SK-N-SH (cell line): ENCODE measurements at regions not wholly inside any gene's neighbourhood (a gene's known extent, or its start where the extent isn't known, plus 50 kb on each side); places are given as distances from the start of the nearest gene placed in this dataset.

ENCODE experiments used
- EP300 ChIP-seq, 2 experiments: IDR thresholded peaks; 2 replicates each; pipeline versions ENCODE4 v1.4.0 to v1.6.1; 2012; ENCODE audit warnings: borderline replicate concordance in 1 of 2, low read depth in 1 of 2, low read length in 1 of 2
- EZH2phosphoT487 ChIP-seq: fragments of 200-600 bp; sonication (generic); IDR thresholded peaks from 2 replicates; pipeline ENCODE4 v1.6.1; 2017; ENCODE audit warnings: low read depth, mixed run types, mild to moderate bottlenecking, antibody characterized with exemption, moderate library complexity, borderline replicate concordance
- FOSL2 ChIP-seq: IDR thresholded peaks from 2 replicates; pipeline ENCODE4 v1.4.0; 2012; ENCODE audit warnings: low read depth, mild to moderate bottlenecking, moderate library complexity, borderline replicate concordance
- POLR2AphosphoS5 ChIP-seq: IDR thresholded peaks from 2 replicates; pipeline ENCODE4 v1.6.1; 2012; ENCODE audit warnings: low read depth, low read length
- RAD21 ChIP-seq: IDR thresholded peaks from 2 replicates; pipeline ENCODE4 v1.6.1; 2012; ENCODE audit warnings: mild to moderate bottlenecking, low read length
- RFX5 ChIP-seq: IDR thresholded peaks from 2 replicates; pipeline ENCODE4 v1.6.1; 2012; ENCODE audit warnings: mild to moderate bottlenecking, improper control_type of control experiment, low read length
- SIN3A ChIP-seq: IDR thresholded peaks from 2 replicates; pipeline ENCODE4 v1.6.1; 2012; ENCODE audit warnings: low read depth, mild to moderate bottlenecking, low read length, moderate library complexity, borderline replicate concordance
- SMC3 ChIP-seq: IDR thresholded peaks from 2 replicates; pipeline ENCODE4 v1.6.1; 2012; ENCODE audit warnings: low read depth, low read length, improper control_type of control experiment
- TAF1 ChIP-seq: IDR thresholded peaks from 2 replicates; pipeline ENCODE4 v1.6.1; 2012; ENCODE audit warnings: low read depth, mild to moderate bottlenecking, low read length, moderate library complexity, borderline replicate concordance
- TCF12 ChIP-seq: IDR thresholded peaks from 2 replicates; pipeline ENCODE4 v1.4.0; 2012
- TF ChIP-seq, protein P1 (sequence below): fragments of 200-600 bp; sonication (generic); IDR thresholded peaks from 2 replicates; pipeline ENCODE4 v1.6.1; 2017; ENCODE audit warnings: antibody characterized with exemption, mild to moderate bottlenecking, moderate library complexity
- TF ChIP-seq, protein P2 (sequence below): fragments of 150-350 bp; IDR thresholded peaks from 2 replicates; pipeline ENCODE4 v1.6.1; 2017; ENCODE audit warnings: antibody characterized with exemption, low read length, low read depth, borderline replicate concordance
- TF ChIP-seq, protein P3 (sequence below): IDR thresholded peaks from 2 replicates; pipeline ENCODE4; 2012

DNA sequence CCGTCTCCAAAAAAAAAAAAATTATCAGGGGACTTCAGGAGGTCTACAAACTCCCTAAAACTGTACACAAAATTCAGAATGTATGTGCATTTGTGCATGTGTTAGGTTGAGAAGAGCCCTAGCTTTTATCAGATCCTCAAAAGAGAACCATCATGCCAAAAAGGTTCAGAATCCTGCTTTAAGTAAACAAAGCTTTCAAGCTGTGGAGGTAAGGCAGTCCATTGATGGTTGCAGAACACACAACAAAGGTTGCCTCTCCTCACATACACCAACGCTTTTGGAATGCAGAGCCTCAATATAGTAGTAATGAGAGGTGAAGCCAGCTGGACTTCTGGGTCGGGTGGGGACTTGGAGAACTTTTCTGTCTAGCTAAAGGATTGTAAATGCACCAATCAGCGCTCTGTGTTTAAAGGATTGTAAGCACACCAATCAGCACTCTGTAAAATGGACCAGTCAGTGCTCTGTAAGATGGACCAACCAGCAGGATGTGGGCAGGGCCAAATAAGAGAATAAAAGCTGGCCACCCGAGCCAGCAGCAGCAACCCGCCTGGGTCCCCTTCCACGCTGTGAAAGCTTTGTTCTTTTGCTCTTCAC is 57.9 kb upstream of the RNF38 start:
- TF ChIP-seq, protein P1, sequence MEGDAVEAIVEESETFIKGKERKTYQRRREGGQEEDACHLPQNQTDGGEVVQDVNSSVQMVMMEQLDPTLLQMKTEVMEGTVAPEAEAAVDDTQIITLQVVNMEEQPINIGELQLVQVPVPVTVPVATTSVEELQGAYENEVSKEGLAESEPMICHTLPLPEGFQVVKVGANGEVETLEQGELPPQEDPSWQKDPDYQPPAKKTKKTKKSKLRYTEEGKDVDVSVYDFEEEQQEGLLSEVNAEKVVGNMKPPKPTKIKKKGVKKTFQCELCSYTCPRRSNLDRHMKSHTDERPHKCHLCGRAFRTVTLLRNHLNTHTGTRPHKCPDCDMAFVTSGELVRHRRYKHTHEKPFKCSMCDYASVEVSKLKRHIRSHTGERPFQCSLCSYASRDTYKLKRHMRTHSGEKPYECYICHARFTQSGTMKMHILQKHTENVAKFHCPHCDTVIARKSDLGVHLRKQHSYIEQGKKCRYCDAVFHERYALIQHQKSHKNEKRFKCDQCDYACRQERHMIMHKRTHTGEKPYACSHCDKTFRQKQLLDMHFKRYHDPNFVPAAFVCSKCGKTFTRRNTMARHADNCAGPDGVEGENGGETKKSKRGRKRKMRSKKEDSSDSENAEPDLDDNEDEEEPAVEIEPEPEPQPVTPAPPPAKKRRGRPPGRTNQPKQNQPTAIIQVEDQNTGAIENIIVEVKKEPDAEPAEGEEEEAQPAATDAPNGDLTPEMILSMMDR = no peak
- no peak for TF ChIP-seq SIN3A
- no peak for TF ChIP-seq FOSL2
- TF ChIP-seq RAD21 = no peak
- no peak for TF ChIP-seq RFX5
- TF ChIP-seq TCF12 = no peak
- TF ChIP-seq, protein P2, sequence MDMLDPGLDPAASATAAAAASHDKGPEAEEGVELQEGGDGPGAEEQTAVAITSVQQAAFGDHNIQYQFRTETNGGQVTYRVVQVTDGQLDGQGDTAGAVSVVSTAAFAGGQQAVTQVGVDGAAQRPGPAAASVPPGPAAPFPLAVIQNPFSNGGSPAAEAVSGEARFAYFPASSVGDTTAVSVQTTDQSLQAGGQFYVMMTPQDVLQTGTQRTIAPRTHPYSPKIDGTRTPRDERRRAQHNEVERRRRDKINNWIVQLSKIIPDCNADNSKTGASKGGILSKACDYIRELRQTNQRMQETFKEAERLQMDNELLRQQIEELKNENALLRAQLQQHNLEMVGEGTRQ = no peak
- TF ChIP-seq EP300 (IDR thresholded peaks at IDR 0.05; ENCODE audit: borderline replicate concordance in 1 of 2, low read depth in 1 of 2, low read length in 1 of 2) = no peak
- no peak for TF ChIP-seq SMC3
- no peak for TF ChIP-seq POLR2AphosphoS5
- no peak for TF ChIP-seq EZH2phosphoT487
- TF ChIP-seq, protein P3, sequence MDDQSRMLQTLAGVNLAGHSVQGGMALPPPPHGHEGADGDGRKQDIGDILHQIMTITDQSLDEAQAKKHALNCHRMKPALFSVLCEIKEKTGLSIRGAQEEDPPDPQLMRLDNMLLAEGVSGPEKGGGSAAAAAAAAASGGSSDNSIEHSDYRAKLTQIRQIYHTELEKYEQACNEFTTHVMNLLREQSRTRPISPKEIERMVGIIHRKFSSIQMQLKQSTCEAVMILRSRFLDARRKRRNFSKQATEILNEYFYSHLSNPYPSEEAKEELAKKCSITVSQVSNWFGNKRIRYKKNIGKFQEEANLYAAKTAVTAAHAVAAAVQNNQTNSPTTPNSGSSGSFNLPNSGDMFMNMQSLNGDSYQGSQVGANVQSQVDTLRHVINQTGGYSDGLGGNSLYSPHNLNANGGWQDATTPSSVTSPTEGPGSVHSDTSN = no peak
- no peak for TF ChIP-seq TAF1
